Activated naive CD4-positive, alpha-beta T cell treated with Interleukin-2 at 50 U/mL for 16 hours (primary cell): ENCODE measurements at regions not wholly inside any gene's neighbourhood (a gene's known extent, or its start where the extent isn't known, plus 50 kb on each side); places are given as distances from the start of the nearest gene placed in this dataset.
"Not testable (repeated sequence)": the region's sequence is repeated elsewhere in the genome, so short reads cannot be mapped to it uniquely, and the experiment has no call there.

ENCODE experiments used
- DNase-seq: peaks from one replicate; pipeline ENCODE4 v3.0.0-alpha.2; 2020

DNA sequence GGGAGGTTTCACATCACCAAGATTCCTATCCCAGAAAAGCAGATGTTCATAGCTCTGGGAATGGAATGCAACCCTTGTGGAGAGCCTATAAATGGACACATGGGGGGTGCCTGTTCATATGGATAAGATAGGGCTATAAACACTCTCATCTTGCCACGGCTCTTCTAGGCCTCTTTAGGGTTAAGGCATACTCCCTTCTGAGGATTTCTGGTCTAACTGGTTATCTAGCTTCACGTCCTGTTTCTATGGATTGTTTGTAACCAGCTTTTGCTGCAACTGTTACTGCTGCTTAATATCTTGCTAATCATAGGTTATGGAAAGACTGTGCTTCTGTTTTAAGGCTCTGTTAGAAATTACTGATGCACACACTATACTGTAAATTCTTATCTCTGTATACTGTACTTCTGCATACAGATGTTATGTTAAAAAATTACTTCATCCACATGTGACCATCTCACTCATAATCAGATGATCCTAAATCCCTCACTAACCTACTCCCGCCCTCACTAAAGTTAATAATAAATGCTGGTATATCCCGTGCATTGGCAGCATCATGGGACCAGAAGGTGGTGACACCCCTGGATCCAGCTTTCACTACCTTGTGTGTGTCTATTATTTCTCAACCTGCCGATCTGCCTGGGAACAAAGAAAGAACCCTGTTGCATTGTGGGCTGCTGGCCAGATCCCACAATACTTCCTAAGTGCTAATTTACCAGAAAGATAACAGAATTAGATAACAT, 68.7 kb downstream of the PRKAB2 start:
- not testable (repeated sequence) for DNase-seq

DNA sequence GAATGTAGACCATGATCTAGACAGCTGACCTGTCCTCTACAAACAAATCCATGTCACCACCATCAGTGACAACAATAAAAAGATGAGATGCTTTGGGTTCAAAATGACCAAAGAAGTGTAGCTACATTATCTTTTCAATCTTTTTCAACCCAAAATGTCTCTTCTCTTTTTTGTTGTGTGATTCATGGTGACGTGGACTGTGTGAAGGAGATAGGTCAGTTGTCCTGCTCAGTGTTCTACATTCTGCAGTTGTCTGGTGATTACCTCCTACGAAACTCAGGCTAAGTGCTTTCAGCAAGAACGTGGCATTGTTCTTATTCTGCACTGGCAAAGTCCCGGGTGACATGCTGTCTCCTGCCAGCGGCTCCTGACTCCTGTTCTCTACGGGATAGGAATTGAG, 73.1 kb downstream of the PRKAB2 start:
- DNase-seq, result no peak

DNA sequence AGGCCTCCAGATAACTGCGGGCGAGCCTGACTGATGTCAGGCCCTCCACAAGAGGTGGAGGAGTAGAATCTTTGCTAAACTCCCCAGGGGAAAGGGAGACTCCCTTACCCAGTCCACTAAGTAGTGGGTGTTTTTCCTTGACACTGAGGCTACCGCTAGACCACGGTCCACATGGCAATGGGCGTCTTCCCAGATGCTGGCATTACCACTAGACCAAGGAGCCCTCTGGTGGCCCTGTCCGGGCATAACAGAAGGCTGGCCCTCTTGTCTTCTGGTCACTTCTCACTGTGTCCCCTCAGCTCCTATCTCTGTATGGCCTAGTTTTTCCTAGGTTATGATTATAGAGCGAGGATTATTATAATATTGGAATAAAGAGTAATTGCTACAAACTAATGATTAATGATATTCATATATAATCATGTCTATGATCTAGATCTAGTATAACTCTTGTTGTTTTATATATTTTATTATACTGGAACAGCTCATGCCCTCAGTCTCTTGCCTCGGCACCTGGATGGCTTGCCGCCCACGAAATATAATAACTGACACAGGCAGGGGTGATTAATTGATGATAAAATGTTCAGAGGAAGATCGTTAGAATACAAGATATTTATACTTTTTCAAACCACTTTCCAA, 73.8 kb downstream of the PRKAB2 start:
- DNase-seq, result not testable (repeated sequence)

DNA sequence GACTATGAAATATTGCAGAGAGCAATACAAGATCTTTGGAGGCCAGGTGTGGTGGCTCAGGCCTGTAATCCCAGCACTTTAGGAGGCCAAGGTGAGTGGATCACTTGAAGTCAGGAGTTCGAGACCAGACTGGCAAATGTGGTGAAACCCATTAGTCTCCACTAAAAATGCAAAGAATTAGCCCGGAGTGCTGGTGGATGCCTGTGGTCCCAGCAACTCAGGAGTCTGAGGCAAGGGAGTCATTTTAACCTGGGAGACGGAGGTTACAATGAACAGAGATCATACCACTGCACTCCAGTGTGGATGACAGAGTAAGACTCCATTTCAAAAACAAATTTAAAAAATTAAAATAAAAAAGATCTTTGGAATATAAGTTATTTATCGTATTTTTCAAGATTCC, 76.6 kb downstream of the PRKAB2 start:
- no peak for DNase-seq

DNA sequence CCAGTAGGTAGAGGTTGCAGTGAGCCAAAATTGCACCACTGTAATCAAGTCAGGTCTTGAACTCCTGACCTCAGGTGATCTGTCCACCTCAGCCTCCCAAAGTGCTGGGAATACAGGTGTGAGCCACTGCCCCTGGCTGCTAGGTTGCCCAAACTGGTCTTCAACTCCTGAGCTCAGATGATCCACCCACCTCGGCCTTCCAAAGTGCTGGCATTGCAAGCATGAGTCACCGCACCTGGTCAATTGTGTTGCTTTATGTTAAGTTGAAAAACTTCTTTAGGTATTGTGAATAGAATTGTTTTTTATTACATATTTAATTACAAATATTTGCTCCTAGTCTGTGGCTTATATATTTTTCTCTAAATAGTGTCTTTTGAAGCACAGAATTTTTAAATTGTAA, 80.5 kb downstream of the PRKAB2 start:
- DNase-seq, result no peak

DNA sequence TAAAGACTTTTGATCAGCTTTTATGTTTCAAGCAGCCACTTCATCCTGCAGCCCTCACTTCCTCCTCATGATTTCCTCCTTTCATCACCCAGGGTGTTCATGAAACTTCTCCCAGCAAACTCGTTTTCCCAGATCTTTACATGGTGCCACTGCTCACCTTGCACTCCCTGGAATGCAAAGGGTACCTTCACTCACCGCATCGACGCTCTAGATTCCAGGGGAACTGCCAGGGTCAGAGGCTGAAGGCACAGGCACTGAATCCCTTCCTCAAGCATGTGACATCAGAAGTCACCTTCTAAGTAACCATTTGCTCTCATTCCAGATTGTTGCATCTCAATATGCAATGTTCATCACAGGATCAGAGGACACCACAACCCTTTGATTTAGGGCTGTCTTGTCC, 82.8 kb downstream of the PRKAB2 start:
- no peak for DNase-seq

DNA sequence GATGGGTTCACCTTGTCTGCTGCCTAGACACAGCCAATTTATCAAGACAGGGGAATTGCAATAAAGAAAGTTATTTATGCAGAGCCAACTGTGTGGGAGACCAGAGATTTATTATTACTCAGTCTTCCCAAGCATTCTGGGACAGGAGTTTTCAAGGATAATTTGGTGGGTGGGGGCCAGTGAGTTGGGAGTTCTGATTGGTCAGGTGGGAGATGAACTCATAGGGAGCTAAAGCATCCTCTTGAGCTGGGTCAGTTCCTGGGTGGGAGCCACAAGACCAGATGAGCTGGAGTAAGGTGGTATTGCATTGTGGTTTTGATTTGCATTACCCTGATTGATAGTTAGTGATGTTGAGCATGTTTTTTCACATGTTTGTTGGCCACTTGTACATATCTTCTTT, 86.1 kb downstream of the PRKAB2 start:
- DNase-seq, result no peak

DNA sequence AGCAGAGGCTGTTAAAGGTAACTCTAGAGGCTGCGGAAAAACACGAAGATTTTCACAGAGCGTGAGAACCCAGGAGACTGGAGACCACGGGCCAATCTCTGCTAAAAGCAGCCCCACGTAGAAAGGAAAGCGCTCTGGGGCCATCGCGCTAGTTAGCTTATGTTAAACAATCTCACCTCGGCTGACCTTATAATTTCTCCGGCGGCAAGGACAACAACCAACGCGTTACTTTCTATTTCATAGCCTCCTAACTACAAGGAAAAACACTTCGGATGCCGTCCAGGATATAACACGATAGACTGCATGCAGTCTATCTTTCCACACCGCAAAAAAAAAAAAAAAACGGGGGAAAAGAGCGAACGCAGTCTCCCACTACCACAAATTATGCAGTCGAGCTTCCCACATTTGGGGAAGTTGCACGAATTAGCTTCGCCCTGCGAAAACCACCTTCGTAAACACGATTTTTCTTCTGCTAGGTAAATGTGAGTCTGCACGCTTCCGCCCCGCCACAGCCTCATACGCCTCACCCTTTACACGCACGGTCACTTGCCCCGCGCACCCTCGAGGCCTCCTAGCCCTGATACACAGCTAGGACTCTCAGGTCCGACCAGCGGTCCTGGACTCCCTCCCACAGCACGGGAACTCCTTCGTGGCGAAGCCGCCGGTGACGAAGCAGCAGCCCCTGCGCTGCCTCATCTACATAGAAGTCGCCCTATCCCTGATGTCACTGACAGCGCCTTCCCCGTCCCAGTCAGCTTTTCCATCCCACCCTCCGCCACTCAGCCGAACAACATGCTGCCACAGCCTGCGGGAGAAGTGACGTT, 87.8 kb downstream of the PRKAB2 start:
- DNase-seq, result peak; percentile 86

DNA sequence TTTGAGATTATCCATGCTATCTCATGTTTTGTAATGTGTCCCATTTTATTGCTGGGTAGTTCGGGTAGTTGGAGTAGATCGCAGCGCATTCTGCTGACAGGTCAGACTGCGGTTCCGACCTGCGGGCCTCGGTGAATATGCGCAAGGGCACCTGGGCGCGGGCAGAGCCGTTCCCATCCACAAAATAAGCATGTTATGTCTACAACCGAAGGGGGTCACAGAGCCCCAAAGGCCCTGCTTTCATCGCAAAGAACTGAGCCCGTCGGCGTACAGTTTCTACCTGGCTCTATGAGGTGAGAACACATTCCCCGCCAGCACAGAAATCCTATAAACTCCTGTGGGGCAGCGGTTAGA, 88.4 kb downstream of the PRKAB2 start:
- no peak for DNase-seq

DNA sequence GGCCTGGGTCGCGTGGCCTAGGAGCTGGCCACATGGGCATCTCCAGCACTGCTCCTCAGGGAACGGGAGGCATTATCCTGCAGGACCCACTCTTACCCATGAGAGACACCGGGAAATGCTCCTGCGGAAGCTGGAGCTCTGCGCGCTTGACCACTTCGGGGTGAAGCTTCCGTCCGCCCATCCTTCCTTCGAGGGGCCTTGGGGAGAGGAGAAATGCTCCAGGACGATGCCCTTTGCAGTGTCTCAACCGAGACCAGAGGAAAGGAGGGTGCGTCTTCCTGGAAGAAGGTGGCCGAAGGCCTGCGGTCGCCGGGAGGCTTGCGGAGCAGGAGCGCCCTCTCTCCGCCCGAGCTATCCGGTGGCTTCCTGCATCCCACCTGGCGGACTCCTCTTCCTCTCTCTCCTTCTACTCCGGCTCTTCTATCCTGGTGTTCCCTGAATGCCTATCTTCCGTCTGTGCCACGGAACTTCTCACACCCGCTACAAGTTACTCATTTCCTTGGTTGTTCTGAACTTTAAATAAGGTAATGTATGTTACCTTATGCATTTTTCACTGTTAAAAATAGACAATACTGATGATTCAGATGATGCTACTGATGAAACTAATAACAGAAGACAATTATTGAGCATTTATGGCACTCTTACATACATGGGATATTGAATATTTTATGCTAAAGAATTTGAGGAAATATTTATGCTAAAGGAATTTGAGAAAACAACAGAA, 91.4 kb downstream of the PRKAB2 start:
- DNase-seq, result no peak

DNA sequence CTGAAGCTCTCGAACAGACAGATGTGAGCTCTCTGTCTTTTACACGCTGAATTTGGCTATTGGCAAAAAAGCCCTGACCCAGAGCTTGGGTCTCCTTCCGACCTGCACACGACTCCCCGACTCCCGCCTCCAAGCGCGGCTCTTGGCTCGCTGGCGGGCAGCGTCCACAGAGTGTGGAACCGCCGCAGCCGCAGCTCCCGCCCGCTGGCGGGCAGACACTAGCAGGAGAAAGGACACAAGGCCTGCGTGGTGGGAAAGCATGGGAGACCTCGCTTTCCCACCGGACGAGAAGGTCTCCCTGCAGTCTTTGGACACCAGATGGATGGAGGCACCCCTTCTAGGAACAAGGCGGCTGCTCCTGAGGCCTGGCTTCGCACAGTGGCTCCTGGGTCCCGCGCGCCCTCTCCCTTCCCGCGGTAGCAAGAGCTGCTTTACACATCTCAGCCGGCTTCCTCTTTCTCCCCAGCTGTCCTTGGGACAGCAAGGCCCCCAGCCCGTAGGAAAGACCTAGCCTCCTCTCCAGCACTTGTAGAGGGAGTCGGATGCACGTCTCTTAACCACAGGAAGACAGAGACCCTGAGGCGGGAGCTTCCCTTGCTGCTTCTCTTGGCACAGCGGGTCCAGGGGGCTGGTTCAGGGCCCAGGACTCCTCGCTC, 92.1 kb downstream of the PRKAB2 start:
- no peak for DNase-seq

DNA sequence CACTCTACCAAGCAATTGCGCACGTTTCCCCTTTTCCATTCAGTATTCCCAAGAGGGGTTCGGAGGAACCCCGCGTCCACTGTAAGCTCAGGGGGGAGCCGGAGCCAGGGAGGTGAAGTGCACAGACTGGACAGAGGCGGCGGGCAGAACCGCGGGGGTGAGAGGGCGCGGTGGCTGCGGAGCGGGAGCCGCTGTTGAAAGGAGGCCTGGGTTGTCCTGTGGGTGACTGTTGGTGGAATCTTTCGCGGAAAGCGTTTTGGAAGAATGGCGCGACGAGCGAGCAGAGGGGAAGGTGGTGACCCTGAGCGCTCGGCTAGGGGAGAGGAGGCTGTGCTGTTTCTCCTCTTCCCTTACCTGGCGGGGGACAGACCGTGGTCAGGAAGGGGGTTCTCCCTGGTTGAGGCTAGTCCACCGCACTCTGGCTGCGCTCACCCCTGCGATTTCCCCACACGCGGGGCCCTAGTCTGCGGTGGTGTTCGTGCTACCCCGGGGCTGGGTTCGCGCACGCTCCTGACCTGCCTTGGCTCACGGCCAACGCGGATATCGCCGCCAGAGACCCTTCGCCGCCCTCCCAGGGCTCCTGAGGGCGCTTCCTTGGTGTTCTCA, 92.8 kb downstream of the PRKAB2 start:
- no peak for DNase-seq

DNA sequence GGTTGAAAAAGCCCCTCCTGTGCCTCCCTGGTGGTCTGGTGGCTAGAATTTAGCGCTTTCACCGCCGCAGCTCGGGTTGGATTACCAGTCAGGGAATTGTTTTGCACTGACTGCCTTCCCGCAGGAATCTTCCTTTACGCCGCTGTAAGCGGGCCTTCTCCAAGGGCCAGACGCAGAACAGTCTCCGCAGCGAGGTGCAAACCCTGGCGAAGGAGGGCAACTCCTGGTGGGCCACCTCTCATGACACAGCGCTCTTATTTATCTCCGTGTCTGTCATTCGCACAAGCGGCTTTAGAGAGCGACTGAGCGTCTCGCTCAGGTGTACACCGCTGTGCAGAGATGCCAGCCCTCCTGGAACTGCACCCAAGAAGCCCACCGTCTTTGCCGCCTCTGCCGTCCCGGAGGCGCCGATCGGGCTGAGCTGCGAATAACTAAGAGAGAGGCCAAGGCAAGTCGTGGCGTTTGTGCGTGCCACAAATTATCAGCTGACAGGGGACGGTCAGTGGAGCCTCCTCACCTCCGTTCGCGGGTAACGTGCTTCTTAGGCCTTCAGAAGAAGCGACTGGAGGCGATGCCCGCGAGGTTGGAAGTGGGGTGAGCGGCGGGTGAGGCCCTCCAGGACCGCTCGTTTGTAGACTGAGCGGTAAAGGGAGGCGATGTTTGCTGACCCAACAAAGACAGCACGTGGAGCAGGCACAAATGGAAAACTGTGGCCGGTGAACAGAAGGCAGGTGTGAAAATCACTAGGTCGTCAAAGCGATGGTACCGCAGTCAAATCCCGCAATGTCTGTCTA, 93.5 kb downstream of the PRKAB2 start:
- no peak for DNase-seq

DNA sequence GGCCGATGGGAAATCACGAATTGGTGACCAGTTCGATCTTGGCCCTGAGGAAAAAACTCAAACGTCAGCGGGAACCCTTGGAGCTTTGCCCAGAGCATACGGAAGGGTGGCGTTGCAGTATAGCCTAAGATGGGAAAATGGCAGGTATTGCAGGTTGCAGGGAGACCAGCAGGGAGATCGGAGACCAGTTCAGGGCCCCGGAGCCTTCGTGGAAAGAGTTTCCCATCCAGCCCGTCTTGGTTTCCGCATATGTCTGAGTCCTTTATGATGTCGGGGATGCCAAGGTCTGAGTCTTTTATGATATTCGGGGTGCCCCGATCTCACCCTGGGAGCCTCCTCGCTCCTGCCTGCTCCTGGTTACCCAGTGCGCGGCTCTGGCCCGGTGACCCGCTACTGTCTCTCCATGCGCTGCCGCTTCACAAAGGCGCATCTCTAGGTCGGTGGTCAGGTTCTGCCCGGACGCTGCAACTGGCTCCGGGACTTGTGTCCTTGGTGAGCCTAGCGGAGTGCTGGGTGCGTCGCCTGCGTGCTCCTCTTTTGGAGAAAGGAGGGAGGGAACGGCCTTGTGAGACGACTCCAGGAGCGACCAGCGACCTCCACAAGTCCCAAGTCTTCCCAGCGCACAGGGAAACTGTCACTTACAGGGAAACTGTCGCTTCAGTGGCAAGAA, 94.2 kb downstream of the PRKAB2 start:
- DNase-seq, result no peak

DNA sequence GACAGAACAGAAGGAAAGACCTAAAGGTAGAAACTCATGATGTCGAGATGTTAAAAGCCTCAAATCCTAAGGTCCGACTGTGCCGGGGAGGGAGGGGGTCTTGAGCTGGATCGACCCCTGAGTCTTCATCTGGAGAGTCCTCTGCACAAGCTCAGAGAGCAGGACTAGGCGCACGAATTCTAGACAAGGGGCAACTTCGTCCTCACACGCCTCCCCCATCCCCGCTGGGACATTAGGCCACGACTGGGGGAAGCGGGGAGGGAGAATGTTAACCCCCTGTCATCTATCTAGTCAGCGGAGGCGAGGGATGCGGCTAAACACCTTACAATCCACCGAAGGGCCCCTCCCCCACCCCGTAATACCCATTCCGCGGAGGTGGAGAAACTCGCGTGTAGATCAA, 94.7 kb downstream of the PRKAB2 start:
- DNase-seq, result no peak

DNA sequence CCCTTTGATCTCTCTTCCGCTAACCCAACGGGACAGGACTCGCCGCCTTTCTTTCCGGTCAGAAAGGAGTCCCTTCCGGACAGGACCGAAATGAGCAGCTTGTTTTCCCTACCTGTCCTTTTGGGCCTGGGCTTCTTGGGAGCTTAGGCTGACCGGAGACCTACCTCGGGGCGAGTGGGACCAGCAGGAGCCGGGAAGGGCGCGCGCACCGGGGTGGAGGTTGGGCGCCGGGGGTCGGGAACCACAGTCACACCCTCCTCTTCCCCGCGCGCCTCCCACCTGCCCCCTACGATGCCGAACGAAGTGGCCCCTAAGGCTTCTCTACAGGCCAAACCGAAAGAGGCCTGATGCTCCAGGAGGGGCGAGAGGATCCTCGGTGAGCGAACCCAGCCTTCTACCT, 95.2 kb downstream of the PRKAB2 start:
- no peak for DNase-seq

DNA sequence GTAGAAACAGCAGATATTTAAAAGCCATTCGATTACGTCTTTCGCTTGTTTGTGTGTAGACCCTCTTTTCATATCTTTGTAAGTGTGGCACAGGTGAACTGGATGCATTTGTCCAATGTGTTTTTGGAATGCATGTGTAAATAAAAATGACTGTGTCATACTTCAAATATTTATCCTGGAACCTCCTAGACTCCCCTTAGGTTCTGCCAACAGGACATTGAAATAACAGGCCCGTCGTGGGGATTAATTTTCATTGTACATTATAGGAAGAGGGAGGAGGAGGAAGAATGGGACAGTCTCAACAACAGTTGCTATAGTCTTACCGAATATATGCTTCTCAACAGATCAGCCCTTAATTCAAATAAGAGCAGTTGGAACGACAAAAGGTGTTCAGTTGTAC, 95.8 kb downstream of the PRKAB2 start:
- DNase-seq, result no peak

DNA sequence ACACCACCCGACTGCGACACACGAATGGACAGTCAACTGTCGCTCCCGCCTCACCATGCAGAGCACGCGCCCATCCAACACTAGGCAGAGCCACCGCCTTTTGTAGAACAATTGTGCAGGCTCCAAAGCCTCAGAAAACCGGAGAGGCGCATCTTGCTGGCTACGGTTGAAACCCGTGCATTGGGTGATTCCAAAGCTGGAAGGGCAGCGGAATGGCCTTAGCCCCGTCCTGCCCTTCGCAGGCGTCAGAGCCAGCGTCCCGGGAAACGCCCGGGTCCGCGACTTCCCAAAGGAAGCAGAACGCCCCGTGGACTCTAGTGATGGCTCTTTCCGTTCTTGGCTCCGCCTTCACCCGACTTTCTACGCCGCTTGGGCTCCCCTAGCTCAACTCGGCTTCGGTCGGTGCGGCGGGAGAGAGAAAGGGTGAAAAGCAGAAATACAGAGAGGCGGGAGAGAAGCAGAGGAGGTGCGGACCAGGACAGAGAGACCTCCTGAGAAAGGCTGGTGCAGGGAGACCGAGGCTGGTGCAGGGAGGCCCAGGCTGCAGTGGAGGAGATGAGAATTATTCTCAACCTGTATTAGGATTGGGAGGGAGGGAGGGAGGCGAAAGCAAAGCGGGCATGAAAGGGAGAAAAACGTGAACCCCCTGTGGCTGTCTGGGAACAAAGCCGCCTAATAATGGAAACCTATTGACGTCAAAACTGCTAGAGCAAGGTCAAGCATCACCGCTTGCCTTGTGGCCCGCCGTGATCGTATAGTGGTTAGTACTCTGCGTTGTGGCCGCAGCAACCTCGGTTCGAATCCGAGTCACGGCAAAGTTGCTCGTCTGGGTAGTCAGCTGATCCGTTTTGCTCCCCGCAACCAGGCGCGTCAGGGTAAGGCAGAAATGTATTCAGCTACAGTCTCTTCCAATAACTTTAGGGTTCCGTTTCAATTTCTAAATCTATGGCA, 99.5 kb downstream of the PRKAB2 start:
- no peak for DNase-seq

DNA sequence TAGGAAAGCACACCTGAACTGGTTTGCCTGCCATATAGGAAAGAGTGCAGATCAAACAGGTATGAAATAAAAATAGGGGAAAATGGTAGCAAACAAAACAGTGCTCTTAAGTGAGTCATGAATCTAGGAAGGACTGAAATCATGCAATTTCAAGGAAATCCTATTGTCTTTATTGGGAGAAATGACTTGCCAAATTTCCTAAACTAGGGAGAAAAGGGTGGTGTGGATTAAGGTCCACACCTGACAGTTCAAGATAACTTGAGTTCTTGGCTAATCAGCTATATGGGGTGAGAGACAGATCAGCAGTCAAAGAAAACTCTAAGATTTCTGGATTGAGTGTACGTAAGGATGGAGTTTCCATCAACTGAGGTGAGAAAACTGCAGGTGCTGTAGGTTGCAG, 101.1 kb downstream of the PRKAB2 start:
- DNase-seq, result no peak

DNA sequence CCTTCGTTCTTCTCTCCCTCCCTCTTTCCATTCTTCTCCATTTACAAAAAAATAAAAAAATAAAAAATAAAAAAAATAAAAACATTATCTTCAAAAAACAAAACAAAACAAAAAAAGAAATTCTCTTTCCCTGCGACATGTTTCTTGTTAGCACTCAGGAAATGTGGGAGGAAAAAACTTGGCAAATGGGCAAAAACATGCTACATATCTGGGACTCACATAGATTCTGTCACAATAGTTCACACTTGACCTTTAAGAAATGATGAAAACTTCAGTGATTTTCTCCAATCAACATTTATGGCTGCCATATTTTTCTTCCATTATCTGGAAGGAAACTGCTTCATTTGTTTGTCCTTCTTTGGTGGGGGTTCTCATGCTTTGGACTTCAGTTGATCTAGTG, 109.3 kb downstream of the PRKAB2 start:
- no peak for DNase-seq
